Left ventricle myocardium superior (tissue), 1 donor: ENCODE measurements at regions not wholly inside any gene's neighbourhood (a gene's known extent, or its start where the extent isn't known, plus 50 kb on each side); places are given as distances from the start of the nearest gene placed in this dataset.
A peak's percentile ranks its signal among the peaks of the same experiment; 100 is the strongest.
"Not testable (repeated sequence)": the region's sequence is repeated elsewhere in the genome, so short reads cannot be mapped to it uniquely, and the experiment has no call there.

Source experiments
- ATAC-seq: fragments of 200-7000 bp; cut with Tn5 transposase; one replicate; pipeline ENCODE4 v1.9.1; 2020; ENCODE audit warnings: mild to moderate bottlenecking, moderate library complexity
- DNase-seq: peaks from one replicate; pipeline ENCODE4 v3.0.0-alpha.2; 2020
- intact Hi-C: fragments of 100-400 bp; cut with micrococcal nuclease; formaldehyde crosslinking; loops from one replicate; pipeline ENCODE4 v1.11.0; 2022
- donor health status: DM: no; HTN: yes; CAD: no; lungs with severe emphysema.

- peak; percentile 28 for ATAC-seq
- intact Hi-C loops, DNase-seq: not testable (repeated sequence)
These were observed 77.8 kb downstream of the LIMS4 start for GRCh38 chr2:110394769-110395168.

DNA sequence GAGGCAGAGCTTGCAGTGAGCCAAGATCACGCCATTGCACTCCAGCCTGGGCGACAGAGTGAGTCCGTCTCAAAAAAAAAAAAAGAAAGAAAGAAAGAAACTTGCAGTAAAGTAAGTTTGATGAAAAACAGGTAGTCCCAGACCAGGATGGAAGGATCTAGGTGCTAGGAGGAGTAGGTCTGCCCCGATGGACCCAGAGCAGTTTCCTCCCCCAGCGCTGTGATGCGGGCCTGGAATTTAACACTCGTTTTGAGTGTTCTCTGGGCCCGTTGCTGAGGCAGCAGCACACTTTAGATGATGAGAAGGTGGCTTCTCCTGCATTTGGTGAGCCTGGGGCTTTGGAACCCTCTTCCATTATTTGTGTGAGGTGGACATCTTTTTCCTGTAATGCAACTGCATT lies 80.2 kb downstream of the LIMS4 start:
- ATAC-seq, DNase-seq, intact Hi-C loops: not testable (repeated sequence)

GRCh38 chr2:110391035-110391418 lies 81.6 kb downstream of the LIMS4 start:
- ATAC-seq, intact Hi-C loops, DNase-seq: not testable (repeated sequence)

DNA sequence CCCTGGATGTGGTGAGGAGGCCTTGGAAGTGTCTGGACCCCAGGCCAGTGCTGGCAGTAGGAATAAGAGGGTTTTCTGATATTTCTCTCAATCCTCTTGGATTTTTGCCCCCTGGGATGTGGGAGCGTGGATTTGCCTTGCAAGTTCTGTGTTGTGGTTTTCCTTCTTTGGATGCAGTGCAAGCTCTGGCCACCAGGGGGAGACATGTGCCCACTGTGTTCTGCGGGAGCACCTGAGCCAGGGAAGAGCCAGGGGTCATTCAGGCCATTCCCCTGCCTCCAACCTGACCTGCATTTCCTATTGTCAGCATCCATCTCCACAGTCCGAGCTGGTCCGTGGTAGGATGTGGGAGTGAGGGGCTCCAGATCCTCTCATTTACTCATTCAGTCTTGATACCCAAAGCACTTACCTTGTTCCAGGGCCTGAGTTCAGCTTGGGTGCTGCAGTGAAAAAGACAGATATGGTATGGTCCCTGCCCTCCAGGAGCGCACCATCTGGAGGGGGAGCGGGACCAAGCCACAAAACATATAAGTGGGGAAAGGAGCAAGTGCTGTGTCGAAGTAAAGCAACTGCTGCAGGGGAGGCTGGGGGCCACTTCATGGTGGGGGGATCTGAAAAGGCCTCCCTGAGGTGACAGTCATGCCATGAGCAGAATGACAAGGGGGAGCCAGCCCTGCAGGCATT lies 82.1 kb downstream of the LIMS4 start:
- DNase-seq, intact Hi-C loops: not testable (repeated sequence)

DNA sequence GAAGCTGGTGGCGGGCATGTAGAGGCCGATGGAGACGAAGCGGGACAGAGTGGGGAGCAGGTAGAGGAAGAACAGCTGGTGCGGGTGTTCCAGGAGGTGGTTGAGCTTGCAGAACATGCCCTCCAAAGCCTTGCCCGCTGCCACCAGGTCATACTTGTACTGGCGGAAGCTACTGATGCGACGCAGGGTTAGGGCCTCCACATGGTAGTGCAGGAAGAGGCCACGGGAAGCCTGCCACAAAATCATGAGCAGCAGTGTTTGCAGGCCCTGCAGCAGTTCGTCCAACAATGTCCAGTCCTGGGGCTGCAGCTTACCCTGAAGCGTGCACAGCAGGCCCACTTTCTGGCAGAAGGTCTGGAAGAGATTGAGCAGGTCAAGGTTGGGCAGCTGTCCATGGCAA lies 85.6 kb downstream of the LIMS4 start:
- intact Hi-C loops, DNase-seq, ATAC-seq: not testable (repeated sequence)

More for the DNA sequence above, 82.1 kb downstream of the LIMS4 start:
- peak; percentile 51 for ATAC-seq

DNA sequence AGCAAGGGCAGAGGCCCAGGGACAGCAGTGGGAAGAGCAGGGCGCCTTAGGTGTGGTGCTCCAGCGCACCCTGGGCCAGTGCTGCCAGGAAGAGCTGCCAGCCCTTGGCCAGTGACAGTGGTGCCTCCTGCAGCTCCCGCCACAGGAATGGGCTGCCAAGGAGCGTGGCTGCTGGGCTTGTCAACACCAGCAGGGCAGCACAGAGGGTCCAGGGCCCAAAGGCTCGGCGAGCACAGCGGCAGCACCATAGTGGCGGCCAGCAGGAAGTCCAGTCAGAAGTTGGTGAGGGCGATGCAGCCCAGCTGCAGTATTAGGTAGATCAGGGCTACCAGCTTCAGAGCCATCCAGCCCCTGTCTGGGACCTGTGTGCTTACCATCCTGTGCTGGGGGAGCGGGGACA lies 86.1 kb downstream of the LIMS4 start:
- intact Hi-C loops, ATAC-seq, DNase-seq: not testable (repeated sequence)

- peak; percentile 71 for ATAC-seq
- DNase-seq, intact Hi-C loops: not testable (repeated sequence)
These were observed 87.9 kb downstream of the LIMS4 start for GRCh38 chr2:110384736-110385119.

DNA sequence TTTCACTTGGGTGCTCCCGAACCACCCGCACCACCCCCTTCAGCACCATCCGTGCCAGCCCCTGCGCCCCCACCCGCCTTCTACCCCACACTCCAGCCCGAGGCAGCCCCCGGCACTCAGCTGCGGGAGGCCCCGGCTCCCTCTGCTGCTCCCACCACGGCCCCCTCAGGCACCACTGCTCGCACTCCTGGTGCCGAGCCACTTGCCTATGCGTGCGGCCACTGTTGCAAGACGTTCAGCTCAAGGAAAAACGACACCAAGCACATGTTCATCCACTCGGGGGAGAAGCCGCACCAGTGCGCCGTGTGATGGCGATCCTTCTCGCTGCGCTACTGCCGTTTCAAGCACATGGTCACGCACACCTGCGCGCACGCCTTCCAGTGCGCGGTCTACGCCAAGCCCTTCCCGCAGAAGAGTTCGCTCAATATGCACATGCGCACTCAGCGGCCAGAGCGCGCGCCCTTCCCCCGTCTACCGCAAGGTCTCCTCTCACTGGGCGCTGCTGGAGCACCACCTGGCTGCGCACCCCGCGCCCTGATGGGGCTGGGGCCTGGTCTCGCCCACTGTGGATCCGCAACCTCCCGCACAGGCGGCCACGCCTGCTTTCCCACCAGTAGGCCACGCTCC lies 88.4 kb downstream of the LIMS4 start:
- DNase-seq, intact Hi-C loops: not testable (repeated sequence)
- ATAC-seq, result peak; percentile 86

DNA sequence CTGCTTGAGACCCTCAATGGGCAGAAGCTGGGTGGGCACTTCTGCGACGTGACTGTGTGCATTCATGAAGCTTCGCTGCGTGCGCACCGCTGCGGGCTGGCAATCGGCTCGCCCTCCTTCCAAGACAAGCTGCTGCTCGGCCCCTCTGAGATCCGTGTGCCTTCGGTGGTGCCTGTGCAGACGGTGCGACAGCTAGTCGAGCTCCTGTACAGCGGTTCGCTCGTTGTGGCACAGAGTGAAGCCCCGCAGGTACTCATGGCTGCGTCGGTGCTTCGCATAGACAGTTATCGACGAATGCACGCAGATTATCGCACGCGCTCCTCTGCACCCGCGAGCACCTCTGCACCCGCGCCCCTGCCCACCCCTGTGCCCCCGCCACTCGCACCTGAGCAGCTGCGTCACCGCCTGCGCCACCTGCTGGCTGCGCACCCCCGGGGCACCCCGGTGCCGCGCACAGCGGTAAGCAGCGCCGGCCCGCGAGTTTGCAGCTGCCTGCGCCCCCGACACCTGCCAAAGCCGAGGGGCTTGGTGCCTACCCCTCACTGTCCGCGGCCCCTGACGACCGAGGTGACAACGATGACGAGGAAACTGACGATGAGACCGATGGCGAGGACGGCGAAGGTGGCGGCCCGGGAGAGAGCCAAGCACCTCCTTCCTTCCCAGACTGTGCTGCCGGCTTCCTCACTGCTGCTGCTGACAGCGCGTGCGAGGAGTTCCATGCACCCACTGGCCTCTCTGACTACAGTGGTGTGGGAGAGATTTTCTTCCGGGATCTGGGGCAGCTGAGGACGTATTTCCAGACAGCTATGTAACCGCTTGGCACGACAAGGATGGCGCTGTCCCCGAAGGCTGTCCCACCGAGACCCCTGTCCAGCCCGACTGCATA lies 89.2 kb downstream of the LIMS4 start:
- intact Hi-C loops, DNase-seq: not testable (repeated sequence)
- ATAC-seq, result peak; percentile 88

GRCh38 chr2:110373519-110373918 lies 99.1 kb downstream of the LIMS4 start:
- intact Hi-C loops, DNase-seq, ATAC-seq: not testable (repeated sequence)

GRCh38 chr2:110371633-110372032 lies 101.0 kb downstream of the LIMS4 start:
- DNase-seq, ATAC-seq, intact Hi-C loops: not testable (repeated sequence)

- DNase-seq, intact Hi-C loops, ATAC-seq: not testable (repeated sequence)
These were observed 115.0 kb downstream of the LIMS4 start for GRCh38 chr2:110357616-110358015.

DNA sequence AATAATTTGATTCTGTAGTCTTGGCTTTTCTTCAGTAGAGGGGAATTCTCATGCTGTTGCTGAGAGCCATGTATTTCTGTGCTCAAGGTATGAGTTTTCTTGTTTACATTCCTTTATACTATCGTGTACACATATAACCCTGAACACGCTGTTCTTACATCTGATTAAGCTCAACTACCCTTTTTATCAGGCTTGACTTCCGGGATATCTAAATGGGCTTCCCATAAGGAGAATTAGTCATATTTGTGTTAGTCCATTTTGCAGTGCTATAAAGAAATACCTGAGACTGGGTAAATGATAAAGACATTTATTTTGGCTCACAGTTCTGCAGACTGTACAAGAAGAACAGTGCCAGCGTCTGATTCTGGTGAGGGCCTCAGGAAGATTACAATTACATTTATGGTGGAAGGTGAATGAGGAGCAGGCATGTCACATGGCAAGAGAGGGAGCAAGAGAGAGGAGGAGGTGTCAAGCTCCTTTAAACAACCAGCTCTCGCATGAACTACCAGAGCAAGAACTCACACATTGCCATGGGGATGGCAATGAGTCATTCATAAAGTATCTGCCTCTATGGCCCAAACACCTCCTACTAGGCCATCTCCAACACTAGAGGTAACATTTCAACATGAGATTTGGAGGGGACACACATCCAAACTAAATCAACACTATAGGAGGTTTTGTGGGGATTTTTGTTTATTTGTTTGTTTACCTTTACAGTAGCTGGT lies 118.2 kb downstream of the LIMS4 start:
- intact Hi-C loops, ATAC-seq, DNase-seq: not testable (repeated sequence)

GRCh38 chr2:110350718-110351117 lies 121.9 kb downstream of the LIMS4 start:
- intact Hi-C loops, DNase-seq, ATAC-seq: not testable (repeated sequence)

- intact Hi-C loops, DNase-seq, ATAC-seq: not testable (repeated sequence)
These were observed 123.7 kb downstream of the LIMS4 start for GRCh38 chr2:110348902-110349301.

DNA sequence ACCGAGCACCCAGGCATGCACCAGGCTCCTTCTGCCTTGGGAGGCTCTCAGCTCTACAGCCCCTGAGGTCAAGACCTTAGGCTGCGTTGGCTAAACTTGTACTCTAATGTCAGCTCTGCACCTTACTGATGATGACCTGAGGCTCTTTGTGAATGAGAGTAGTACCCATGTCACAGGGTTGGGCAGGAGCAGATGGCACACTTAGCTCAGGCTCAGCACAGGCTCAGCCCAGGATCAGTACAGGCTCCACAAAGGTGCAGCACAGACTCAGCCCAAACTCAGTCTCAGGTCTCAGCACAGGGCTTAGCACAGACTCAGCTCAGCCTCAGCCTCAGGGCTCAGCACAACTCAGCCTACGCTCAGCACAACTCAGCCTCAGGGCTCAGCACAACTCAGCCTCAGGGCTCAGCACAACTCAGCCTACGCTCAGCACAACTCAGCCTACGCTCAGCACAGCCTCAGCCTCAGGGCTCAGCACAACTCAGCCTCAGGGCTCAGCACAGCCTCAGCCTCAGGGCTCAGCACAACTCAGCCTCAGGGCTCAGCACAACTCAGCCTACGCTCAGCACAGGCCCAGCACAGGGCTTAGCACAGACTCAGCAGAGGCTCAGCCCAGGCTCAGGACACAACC lies 128.1 kb downstream of the LIMS4 start:
- intact Hi-C loops, ATAC-seq, DNase-seq: not testable (repeated sequence)

DNA sequence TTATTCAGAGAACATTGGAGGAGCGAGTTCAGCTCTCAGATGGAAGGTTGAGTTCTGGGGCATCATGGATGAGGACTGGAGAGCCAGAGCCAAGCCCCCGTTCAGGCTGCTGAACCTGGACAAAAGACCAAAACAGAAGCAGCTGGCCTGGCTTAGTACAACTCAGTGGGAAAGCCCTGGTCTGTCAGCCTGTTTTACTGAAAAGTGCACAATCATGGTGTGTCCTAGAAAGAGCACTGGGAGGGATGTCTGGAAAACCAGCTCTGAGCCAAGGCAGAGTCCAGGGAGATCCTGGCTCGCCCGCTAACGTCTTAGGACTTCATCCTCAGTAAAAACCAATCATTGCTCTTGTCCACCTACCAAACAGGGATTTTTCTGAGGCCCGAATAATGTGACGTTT lies 129.7 kb upstream of the MTLN start:
- intact Hi-C loops, result not testable (repeated sequence)
- ATAC-seq, result peak; percentile 46

GRCh38 chr2:110339126-110339525 lies 126.8 kb upstream of the MTLN start:
- DNase-seq, intact Hi-C loops: not testable (repeated sequence)
- ATAC-seq, result peak; percentile 19

More for the DNA sequence above, 129.7 kb upstream of the MTLN start:
- not testable (repeated sequence) for DNase-seq
